ENCODE measurements at regions not wholly inside any gene's neighbourhood (a gene's known extent, or its start where the extent isn't known, plus 50 kb on each side); places are given as distances from the start of the nearest gene placed in this dataset.

- no peak for TF ChIP-seq CTCF (IDR thresholded peaks at IDR 0.05)
- TF ChIP-seq POLR2A (IDR thresholded peaks at IDR 0.05), result no peak
These were observed 113.7 kb upstream of the TBL1X start for GRCh38 chrX:9351126-9351525.

All from right lobe of liver (tissue), 4 donors.